GM19328 (cell line): ENCODE measurements at regions not wholly inside any gene's neighbourhood (a gene's known extent, or its start where the extent isn't known, plus 50 kb on each side); places are given as distances from the start of the nearest gene placed in this dataset.
"Not testable (repeated sequence)": the region's sequence is repeated elsewhere in the genome, so short reads cannot be mapped to it uniquely, and the experiment has no call there.

Source experiments
- ATAC-seq: cut with Tn5 transposase; IDR thresholded peaks from one replicate; pipeline ENCODE4 v1.9.1; 2021; ENCODE audit warnings: mild to moderate bottlenecking, moderate library complexity; ENCODE audit not compliant: unreplicated experiment

- not testable (repeated sequence) for ATAC-seq
Observed at GRCh38 chr2:89855752-89856151, 1164.3 kb downstream of the RPIA start.

DNA sequence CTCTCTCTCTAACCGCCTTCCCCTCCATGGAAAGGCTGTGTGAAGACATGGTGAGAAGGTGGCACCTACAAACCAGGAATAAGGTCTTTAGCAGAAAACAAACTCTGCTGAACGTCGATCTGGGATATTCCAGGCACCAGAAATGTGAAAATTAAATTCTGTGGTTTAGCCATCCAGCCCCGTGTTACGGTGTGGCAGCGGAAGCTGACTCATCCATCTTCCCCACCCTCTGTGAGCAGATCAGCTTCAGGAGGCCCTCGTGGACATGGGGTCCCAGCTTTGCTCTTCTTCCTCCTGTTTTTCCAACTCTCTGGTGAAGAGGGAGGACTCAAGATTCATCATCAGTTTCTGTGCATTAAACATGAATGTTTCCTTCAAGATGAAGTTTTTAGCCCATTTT is 1164.8 kb downstream of the RPIA start:
- ATAC-seq: not testable (repeated sequence)

DNA sequence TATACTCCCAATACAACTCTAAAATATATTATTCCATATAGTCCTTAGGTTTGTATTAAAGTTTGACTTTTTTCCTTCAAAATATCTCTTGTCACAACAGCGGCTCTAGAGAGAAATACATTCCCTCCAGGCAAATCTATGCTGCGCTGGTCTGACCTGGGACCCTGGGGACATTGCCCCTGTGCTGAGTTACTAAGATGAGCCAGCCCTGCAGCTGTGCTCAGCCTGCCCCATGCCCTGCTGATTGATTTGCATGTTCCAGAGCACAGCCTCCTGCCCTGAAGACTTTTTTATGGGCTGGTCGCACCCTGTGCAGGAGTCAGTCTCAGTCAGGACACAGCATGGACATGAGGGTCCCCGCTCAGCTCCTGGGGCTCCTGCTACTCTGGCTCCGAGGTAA is 1170.7 kb downstream of the RPIA start:
- ATAC-seq: not testable (repeated sequence)

GRCh38 chr2:89863209-89863608 is 1171.7 kb downstream of the RPIA start:
- ATAC-seq: not testable (repeated sequence)

DNA sequence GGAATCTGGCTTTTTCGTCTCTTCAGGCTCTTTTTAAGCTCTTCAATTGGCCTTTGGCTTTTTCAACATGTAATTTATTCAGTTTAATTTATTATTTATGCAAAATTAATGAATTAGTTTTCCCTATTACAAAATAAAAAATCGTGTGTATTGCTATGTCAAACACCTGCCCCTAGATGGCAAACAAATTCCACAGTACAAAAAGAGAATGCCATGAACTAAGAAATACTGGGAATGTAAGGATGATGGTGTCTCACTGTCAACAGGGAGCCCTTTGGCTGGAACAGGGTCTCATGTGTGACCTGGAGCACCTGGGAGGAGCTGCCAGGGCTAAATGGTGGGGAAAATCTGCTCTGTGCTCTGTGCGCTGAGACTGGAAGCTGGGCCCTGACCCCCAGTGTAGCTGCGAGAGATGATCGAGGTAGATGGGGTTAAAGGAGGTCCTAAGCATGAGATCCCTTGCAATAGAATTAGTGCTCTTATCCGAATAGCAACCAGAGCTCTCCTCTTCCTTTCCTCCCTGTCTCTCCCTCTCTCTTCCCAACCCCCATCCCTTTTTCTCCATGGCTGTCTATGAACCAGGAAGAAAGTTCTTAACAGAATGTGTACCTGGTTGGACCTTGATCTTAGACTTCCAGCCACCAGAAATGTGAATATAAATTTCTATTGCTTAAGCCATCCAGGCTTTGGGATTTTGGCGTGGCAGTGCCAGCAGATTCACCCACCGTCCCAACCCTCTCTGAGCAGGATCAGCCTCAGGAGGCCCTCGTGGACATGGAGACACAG is 1183.5 kb downstream of the RPIA start:
- not testable (repeated sequence) for ATAC-seq

DNA sequence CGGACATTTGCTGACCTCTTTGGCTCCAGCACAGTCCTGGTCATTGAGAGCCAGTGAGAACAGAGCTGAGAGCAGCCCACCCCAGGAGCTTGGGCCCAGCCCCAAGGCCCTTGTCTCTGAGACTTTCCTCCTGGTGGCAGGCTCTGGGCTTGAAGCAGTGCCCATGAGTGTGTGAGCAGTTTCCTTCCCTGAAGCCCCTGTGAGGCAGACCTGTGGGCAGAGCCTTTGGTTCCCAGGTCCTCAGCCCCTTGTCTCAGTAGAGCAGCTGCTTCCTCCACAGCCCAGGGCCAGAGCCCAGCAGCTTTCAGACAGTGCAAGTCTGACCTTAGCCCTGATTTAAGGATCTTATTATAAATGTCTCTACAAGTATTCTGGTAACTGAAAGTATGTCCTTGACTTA is 1185.0 kb downstream of the RPIA start:
- not testable (repeated sequence) for ATAC-seq

- not testable (repeated sequence) for ATAC-seq
Observed at GRCh38 chr2:89876878-89877277, 1185.4 kb downstream of the RPIA start.

DNA sequence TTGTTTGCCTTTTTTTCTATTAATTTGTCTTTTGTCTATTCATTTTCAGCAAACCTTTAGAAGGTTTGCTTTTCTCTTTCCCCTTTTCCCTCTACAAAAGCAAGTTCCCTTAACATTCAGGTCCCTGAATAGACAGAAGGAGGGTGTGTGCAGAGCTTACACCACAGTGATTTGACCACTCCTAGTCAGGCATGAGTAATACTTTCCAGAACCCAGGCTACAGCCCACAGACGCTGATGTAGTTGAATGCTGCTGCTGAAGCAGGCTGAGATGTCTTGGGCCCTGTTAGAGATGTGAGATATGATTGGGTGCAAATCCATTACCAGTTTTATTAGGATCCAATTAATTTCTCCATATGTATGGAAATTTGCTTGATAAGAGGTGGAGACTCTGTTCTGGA is 1191.4 kb downstream of the RPIA start:
- ATAC-seq: not testable (repeated sequence)

DNA sequence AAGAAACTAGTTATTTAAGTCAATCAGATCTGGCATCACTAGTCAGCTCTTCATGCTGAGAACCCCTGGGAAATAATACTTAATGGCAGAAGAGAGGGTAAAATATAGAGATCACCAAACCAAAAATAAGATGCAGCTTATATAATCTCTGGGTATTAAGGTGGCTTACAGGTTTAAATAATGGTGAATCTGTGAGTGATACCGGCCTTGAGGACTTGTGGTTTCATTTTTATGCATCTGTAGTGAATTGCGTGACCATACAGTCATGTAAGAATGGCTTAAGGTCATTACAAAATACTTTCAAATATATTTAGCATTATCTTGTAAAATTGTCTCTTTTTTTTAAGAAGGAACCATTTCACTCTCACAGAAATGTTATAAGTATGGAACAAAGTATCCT is 1192.2 kb downstream of the RPIA start:
- ATAC-seq: not testable (repeated sequence)

GRCh38 chr2:89885071-89885470 is 1193.6 kb downstream of the RPIA start:
- not testable (repeated sequence) for ATAC-seq

DNA sequence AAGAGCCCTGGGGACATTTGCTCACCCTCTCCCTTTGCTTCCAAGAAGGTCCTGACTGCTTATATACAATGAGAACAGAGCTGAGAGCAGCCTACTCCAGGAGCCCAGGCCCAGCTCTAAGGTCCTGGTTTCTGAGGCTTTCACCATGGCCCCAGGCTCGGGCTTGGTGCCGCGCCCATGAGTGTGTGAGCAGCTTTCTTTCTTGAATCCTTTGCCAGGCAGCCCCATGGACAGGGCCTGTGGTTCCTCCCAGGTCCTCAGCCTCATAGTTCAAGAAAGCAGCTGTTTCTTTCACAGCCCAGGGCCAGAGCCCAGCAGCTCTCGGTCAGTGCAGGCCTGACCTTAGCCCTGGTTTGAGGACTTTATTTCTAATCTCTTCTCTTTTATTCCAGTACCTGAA is 1197.2 kb downstream of the RPIA start:
- not testable (repeated sequence) for ATAC-seq

DNA sequence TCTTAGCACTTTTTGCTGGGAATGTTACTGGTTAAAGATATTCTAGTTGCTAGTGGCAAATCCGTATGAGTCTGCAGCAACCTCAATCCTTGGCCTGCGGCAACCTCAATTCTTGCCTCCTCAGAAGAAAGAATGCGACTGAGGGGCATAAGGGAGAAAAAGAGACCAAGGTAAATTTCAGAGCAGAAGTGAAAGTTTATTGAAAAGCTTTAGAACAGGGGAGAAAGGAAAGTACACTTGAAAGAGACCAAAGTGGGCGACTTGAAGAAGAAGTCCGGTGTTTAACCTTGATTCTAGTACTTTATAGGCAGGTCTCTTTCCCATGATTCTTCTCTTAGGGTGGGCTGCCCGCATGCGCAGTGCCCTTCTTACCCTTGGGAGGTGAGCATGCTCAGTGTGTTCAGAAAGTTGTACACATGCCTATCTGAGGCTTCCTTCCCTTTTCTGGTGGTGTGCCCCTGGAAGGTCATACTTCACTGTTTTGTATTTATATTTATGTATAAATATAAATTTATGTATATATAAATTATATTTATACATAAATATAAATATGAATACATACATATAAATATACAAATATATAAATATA is 1198.8 kb downstream of the RPIA start:
- ATAC-seq: not testable (repeated sequence)

DNA sequence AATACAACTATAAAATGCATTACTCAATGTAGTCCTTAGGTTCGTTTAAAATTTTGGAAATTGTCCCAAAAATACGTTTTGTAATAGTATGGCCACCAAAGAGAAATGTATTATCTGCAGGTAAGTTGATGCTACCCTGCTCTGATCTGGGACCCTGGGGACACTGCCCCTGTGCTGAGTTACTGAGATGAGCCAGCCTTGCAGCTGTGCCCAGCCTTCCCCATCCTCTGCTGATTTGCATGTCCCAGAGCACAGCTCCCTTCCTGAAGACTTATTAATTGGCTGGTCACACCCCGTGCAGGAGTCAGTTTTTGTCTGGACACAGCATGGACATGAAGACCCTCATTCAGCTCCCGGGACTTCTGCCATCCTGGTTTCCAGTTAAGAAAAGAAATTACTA is 1203.5 kb downstream of the RPIA start:
- not testable (repeated sequence) for ATAC-seq

DNA sequence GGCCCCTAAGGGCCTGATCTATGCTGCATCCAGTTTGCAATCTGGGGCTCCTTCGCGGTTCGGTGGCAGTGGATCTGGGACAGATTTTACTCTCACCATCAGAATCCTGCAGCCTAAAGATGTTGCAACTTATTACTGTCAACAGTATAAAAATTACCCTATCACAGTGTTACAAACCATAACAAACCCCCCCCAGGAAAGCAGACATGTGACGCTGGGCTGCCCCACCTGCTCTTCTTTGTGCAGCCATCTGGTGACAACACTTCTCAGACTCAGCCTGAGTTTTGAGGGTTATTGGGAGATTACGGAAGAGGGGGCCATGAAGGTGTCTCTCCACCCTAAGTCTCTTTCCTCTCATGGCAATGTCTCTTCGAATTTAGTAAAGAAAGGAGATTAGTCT is 1204.2 kb downstream of the RPIA start:
- not testable (repeated sequence) for ATAC-seq

- ATAC-seq: not testable (repeated sequence)
Observed at GRCh38 chr2:89927018-89927417, 1235.5 kb downstream of the RPIA start.

GRCh38 chr2:89935436-89935835 is 1244.0 kb downstream of the RPIA start:
- ATAC-seq: not testable (repeated sequence)

GRCh38 chr2:89936011-89936410 is 1244.5 kb downstream of the RPIA start:
- not testable (repeated sequence) for ATAC-seq

- ATAC-seq: not testable (repeated sequence)
Observed at GRCh38 chr2:89936559-89936958, 1245.1 kb downstream of the RPIA start.

DNA sequence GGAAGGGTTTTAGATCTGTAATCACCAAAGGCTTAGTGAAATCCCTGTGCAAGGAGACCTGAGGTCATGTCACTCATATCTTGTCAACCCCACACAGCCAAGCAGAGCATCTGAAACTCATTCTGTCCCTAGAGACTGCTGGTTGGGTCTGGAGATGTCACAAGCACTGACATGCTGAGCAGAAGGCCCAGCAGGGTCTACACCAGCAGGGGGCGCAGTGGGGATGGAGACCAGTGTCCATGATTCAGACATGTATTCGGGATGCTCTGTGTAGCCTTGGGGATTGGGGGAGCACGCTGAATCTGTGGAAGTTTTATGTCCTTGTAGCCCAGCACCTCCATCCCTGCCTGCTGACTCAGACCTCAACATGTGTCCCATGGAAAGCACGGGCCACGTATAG is 1247.3 kb downstream of the RPIA start:
- ATAC-seq: peak; percentile 97

GRCh38 chr2:89944267-89944666 is 1252.8 kb downstream of the RPIA start:
- not testable (repeated sequence) for ATAC-seq

DNA sequence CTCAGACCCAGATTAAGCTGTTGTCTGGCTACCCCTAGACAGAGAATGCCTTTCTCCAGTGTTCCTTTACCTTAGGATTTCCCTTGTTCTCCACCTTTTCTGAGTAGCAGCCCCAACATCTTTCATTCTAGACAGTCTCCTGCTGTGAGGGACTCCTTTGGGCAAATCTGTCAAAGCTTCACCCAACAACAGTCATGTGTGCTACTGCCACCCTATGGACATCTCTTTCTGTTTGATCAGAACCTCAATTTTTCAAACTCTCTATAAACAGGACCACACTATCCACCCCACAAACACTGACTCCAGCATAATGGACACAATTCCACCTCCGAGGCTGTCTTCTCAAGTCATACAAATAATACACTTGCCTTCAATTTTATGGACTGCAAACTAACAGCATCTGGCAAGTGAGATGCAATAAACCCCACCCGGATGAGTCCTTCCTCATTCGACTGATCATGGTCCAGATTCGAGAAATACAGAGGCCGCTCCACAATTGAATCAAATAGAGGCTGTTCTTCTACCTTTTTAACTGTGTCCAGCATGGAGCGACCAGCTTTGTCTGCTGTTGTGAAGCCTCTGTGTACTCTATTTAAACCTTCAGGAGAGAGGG is 1253.6 kb downstream of the RPIA start:
- ATAC-seq: not testable (repeated sequence)
